A673 (cell line): ENCODE measurements at regions not wholly inside any gene's neighbourhood (a gene's known extent, or its start where the extent isn't known, plus 50 kb on each side); places are given as distances from the start of the nearest gene placed in this dataset.

ENCODE experiments used
- EZH2 ChIP-seq: fragments of 200-600 bp; sonication (generic); IDR thresholded peaks from 2 replicates; pipeline ENCODE4 v1.6.1; 2017; ENCODE audit warnings: borderline replicate concordance, low read depth, mild to moderate bottlenecking, mixed read lengths, antibody characterized with exemption, low read length; ENCODE audit not compliant: poor library complexity, severe bottlenecking
- TF ChIP-seq, protein P1 (sequence below): fragments of 300-800, 200-600 bp; sonication (generic); conservative IDR thresholded peaks from 2 replicates; pipeline ENCODE4 v1.5.1; 2017; ENCODE audit warnings: low read depth, mild to moderate bottlenecking, antibody characterized with exemption, low read length, moderate library complexity, mixed read lengths

DNA sequence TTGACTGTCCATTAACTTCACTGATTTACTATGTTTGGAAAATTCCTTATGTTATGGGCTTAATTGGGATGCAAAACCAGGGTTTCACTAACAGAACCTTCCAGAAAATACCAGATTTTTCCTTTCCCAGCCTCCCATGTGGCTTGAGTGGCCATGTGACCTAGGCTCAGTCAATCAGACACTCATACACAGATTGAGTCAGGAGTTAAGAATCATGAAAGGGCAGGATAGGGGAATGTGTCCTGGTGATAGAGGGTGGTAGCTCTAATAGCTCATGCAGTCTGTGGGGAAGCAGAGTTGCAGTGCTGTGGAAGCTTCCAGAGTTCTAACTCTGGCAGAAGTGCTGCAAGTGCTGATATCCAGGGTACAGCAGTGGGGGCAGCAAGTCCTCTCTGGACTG lies 134.1 kb upstream of the IFNG-AS1 start:
- TF ChIP-seq, protein P1, sequence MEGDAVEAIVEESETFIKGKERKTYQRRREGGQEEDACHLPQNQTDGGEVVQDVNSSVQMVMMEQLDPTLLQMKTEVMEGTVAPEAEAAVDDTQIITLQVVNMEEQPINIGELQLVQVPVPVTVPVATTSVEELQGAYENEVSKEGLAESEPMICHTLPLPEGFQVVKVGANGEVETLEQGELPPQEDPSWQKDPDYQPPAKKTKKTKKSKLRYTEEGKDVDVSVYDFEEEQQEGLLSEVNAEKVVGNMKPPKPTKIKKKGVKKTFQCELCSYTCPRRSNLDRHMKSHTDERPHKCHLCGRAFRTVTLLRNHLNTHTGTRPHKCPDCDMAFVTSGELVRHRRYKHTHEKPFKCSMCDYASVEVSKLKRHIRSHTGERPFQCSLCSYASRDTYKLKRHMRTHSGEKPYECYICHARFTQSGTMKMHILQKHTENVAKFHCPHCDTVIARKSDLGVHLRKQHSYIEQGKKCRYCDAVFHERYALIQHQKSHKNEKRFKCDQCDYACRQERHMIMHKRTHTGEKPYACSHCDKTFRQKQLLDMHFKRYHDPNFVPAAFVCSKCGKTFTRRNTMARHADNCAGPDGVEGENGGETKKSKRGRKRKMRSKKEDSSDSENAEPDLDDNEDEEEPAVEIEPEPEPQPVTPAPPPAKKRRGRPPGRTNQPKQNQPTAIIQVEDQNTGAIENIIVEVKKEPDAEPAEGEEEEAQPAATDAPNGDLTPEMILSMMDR: no peak
- no peak for TF ChIP-seq EZH2
